ENCODE measurements at regions not wholly inside any gene's neighbourhood (a gene's known extent, or its start where the extent isn't known, plus 50 kb on each side); places are given as distances from the start of the nearest gene placed in this dataset.

- in situ Hi-C loops (cut with HindIII; ENCODE audit: extremely low pct_ligation_motif_present, low pct_unique_long_range_greater_than_20kb) (no loop called here), intact Hi-C loops (cut with micrococcal nuclease; ENCODE audit: unreplicated experiment) (no loop called here)
- BruUV-seq (replicated peaks) = no TSS peak
- Histone ChIP-seq H3K27me3 (ENCODE audit: control insufficient read depth in 1 of 2, insufficient read depth in 2 of 2, low read length in 2 of 2) (no peaks in the 10 kb centered on the region), H3K27ac (ENCODE audit: extremely low read length, insufficient read depth, low read length) (no peak overlapping the region), H3K4me1 (ENCODE audit: insufficient read depth, low read length) (no peaks in the 10 kb centered on the region), H3K36me3 (replicated peaks in 1 of 2; ENCODE audit: control insufficient read depth in 1 of 2, insufficient read depth in 2 of 2, low read length in 2 of 2) (no peaks in the 10 kb centered on the region), H3K9ac (ENCODE audit: insufficient read depth, low read depth, low read length) (no peak overlapping the region), H3K79me2 (ENCODE audit: insufficient read depth, low read length) (no peaks in the 10 kb centered on the region), H3K4me3 (replicated peaks in 1 of 3; ENCODE audit: insufficient read depth in 1 of 3, low read depth in 2 of 3, low read length in 3 of 3) (no peak overlapping the region), H3K9me3 (ENCODE audit: low read length) (no peaks in the 10 kb centered on the region), H2AFZ (ENCODE audit: low read length) (no peak overlapping the region), H4K20me1 (ENCODE audit: insufficient read depth, low read length) (no peaks in the 10 kb centered on the region), H3K4me2 (ENCODE audit: low read depth, low read length) (no peak overlapping the region)
- TF ChIP-seq KDM3A (CRISPR knock-in tag; IDR thresholded peaks at IDR 0.05; ENCODE audit: low read depth) (no peak), NR0B2 (CRISPR knock-in tag; IDR thresholded peaks at IDR 0.05) (no peak), STAT5B (CRISPR knock-in tag; IDR thresholded peaks at IDR 0.05) (no peak), ATF7 (IDR thresholded peaks at IDR 0.05) (no peak), ATF7 (CRISPR knock-in tag; IDR thresholded peaks at IDR 0.05) (no peak), GLI4 (CRISPR knock-in tag; IDR thresholded peaks at IDR 0.05; ENCODE audit: borderline replicate concordance) (no peak), ZNF3 (CRISPR knock-in tag; IDR thresholded peaks at IDR 0.05) (no peak), DRAP1 (CRISPR knock-in tag; IDR thresholded peaks at IDR 0.05) (no peak), ZNF530 (CRISPR knock-in tag; IDR thresholded peaks at IDR 0.05; ENCODE audit: low read depth) (no peak), RBFOX2 (IDR thresholded peaks at IDR 0.05; ENCODE audit: low read depth, low read length) (no peak)
- POLR2A ChIA-PET = no interaction called here
- FAIRE-seq = no peak
- no peak for ATAC-seq
- 0% methylated on average over 1 of the region's 1 CpG for WGBS (ENCODE audit: low lambda C conversion rate)
- no peak for DNase-seq (ENCODE audit: low spot score)
- CTCF ChIA-PET (ENCODE audit: low intra/inter-chr PET ratio, low total read pairs) = no interaction called here
These were observed 202.7 kb downstream of the RASSF9 start for GRCh38 chr12:85633491-85633890.

GRCh38 chr12:85639834-85640233, 196.4 kb downstream of the RASSF9 start:
- no peak overlapping the region for H3K27ac ChIP-seq (ENCODE audit: extremely low read length, insufficient read depth, low read length)
- no peak for ATAC-seq
- no peak for TF ChIP-seq ZNF318 (CRISPR knock-in tag; IDR thresholded peaks at IDR 0.05)

More at GRCh38 chr12:85639834-85640233, 196.4 kb downstream of the RASSF9 start:
- ChIA-PET CTCF (ENCODE audit: low intra/inter-chr PET ratio, low total read pairs) (no interaction called here), POLR2A (no interaction called here)
- no peak overlapping the region for H2AFZ ChIP-seq (ENCODE audit: low read length)
- H3K36me3 ChIP-seq (replicated peaks in 1 of 2; ENCODE audit: control insufficient read depth in 1 of 2, insufficient read depth in 2 of 2, low read length in 2 of 2) = no peaks in the 10 kb centered on the region
- H3K79me2 ChIP-seq (ENCODE audit: insufficient read depth, low read length) = no peaks in the 10 kb centered on the region
- 1% methylated on average over 2 of the region's 2 CpGs for WGBS (ENCODE audit: low lambda C conversion rate)
- H3K9ac ChIP-seq (ENCODE audit: insufficient read depth, low read depth, low read length) = no peak overlapping the region
- no peaks in the 10 kb centered on the region for H3K27me3 ChIP-seq (ENCODE audit: control insufficient read depth in 1 of 2, insufficient read depth in 2 of 2, low read length in 2 of 2)
- FAIRE-seq = no peak
- H3K4me1 ChIP-seq (ENCODE audit: insufficient read depth, low read length) = peaks cover 9% of the 10 kb centered on the region; the same call in 1 of the 2 replicates
- intact Hi-C loops (cut with micrococcal nuclease; ENCODE audit: unreplicated experiment) = no loop called here
- no peak for DNase-seq (ENCODE audit: low spot score)
- H3K4me2 ChIP-seq (ENCODE audit: low read depth, low read length) = no peak overlapping the region
- in situ Hi-C loops (cut with HindIII; ENCODE audit: extremely low pct_ligation_motif_present, low pct_unique_long_range_greater_than_20kb) = no loop called here
- no peak overlapping the region for H3K4me3 ChIP-seq (replicated peaks in 1 of 3; ENCODE audit: insufficient read depth in 1 of 3, low read depth in 2 of 3, low read length in 3 of 3)
- BruUV-seq (replicated peaks) = no TSS peak
- no peaks in the 10 kb centered on the region for H3K9me3 ChIP-seq (ENCODE audit: low read length)
- no peaks in the 10 kb centered on the region for H4K20me1 ChIP-seq (ENCODE audit: insufficient read depth, low read length)

Measured in HepG2 (cell line).